ENCODE measurements at regions not wholly inside any gene's neighbourhood (a gene's known extent, or its start where the extent isn't known, plus 50 kb on each side); places are given as distances from the start of the nearest gene placed in this dataset.
"Not testable (repeated sequence)": the region's sequence is repeated elsewhere in the genome, so short reads cannot be mapped to it uniquely, and the experiment has no call there.

- DNase-seq: no peak
These were observed 127.9 kb downstream of the EVA1A start for GRCh38 chr2:75432761-75433361.

GRCh38 chr2:75431763-75432162 is 129.0 kb downstream of the EVA1A start:
- no peak for DNase-seq

- no peak for DNase-seq
These were observed 129.5 kb downstream of the EVA1A start for GRCh38 chr2:75431276-75431675.

- DNase-seq: not testable (repeated sequence)
These were observed 130.3 kb downstream of the EVA1A start for GRCh38 chr2:75430449-75430848.

GRCh38 chr2:75428646-75429443 is 131.9 kb downstream of the EVA1A start:
- peak in 1 of 2 experiments; percentile 34 for DNase-seq

GRCh38 chr2:75428060-75428459 is 132.7 kb downstream of the EVA1A start:
- DNase-seq: no peak

GRCh38 chr2:75424936-75425619 is 135.7 kb downstream of the EVA1A start:
- DNase-seq: peak; percentile 9 to 30

GRCh38 chr2:75421986-75422385 is 138.8 kb downstream of the EVA1A start:
- DNase-seq: peak; percentile 3 to 63

- no peak for DNase-seq
These were observed 144.1 kb downstream of the EVA1A start for GRCh38 chr2:75416420-75417342.

GRCh38 chr2:75415731-75416130 is 145.0 kb downstream of the EVA1A start:
- DNase-seq: no peak

- DNase-seq: no peak
These were observed 145.6 kb downstream of the EVA1A start for GRCh38 chr2:75415111-75415626.

GRCh38 chr2:75411574-75411973 is 149.2 kb downstream of the EVA1A start:
- no peak for DNase-seq

- DNase-seq: no peak
These were observed 150.0 kb downstream of the EVA1A start for GRCh38 chr2:75410702-75411101.

- DNase-seq: no peak
These were observed 152.0 kb downstream of the EVA1A start for GRCh38 chr2:75408771-75409170.

- no peak for DNase-seq
These were observed 153.7 kb downstream of the EVA1A start for GRCh38 chr2:75407038-75407530.

- DNase-seq: no peak
These were observed 154.6 kb downstream of the EVA1A start for GRCh38 chr2:75406131-75406581.

GRCh38 chr2:75405000-75405399 is 155.7 kb downstream of the EVA1A start:
- DNase-seq: no peak

GRCh38 chr2:75403991-75404428 is 156.7 kb downstream of the EVA1A start:
- peak; percentile 9 to 66 for DNase-seq

GRCh38 chr2:75396314-75396713 is 164.4 kb downstream of the EVA1A start:
- no peak for DNase-seq

GRCh38 chr2:75394764-75395163 is 166.0 kb downstream of the EVA1A start:
- DNase-seq: not testable (repeated sequence)

- no peak for DNase-seq
These were observed 170.6 kb downstream of the EVA1A start for GRCh38 chr2:75390169-75390568.

GRCh38 chr2:75389271-75389670 is 171.5 kb downstream of the EVA1A start:
- DNase-seq: no peak

Measured in NCI-H446 (cell line).